Endothelial cell of umbilical vein (primary cell): ENCODE measurements at regions not wholly inside any gene's neighbourhood (a gene's known extent, or its start where the extent isn't known, plus 50 kb on each side); places are given as distances from the start of the nearest gene placed in this dataset.

Experiments
- BruUV-seq: library from RNA; stranded (reverse); fragments of 400-500 nt; replicated peaks from 2 replicates; lab custom pipeline; 2021; lab: Mats Ljungman, UMichigan
- CTCF ChIA-PET: fragments of 300-600, 350-600 bp; sonication (Branson Sonifier 250); formaldehyde crosslinking; loops from one replicate; lab custom pipeline; 2021; ENCODE audit warnings: antibody characterized with exemption, inconsistent platforms; lab: Charles Lee
- POLR2A ChIA-PET: fragments of 300-600, 350-600 bp; sonication (Branson Sonifier 250); formaldehyde crosslinking; loops from one replicate; lab custom pipeline; 2021; ENCODE audit warnings: antibody characterized with exemption, inconsistent platforms; lab: Charles Lee
- DNase-seq: peaks from one replicate; pipeline ENCODE4 v3.0.0-alpha.2; 2011; ENCODE audit warnings: low read depth, low spot score
- FAIRE-seq: peaks from 2 replicates; lab custom pipeline; 2011; peaks lifted over from hg19 to GRCh38; lab: Jason Lieb, UNC
- H2AFZ ChIP-seq: 2 replicates; pipeline ENCODE4 v1.6.0; 2012; ENCODE audit warnings: low read depth, low read length, control low read depth, inconsistent platforms
- H3K27ac ChIP-seq: 2 replicates; pipeline ENCODE4 v1.5.1; 2011; ENCODE audit warnings: low read depth, mild to moderate bottlenecking, control low read depth, low read length, moderate library complexity; ENCODE audit not compliant: insufficient read depth
- H3K27me3 ChIP-seq, 2 experiments: 2 replicates each; pipeline versions ENCODE4 v1.6.0 to v1.6.1; 2011; ENCODE audit warnings: low read length in 2 of 2, mixed read lengths in 1 of 2; ENCODE audit not compliant: control insufficient read depth in 2 of 2, insufficient read depth in 2 of 2
- H3K36me3 ChIP-seq, 2 experiments: 2 replicates in 1 of 2; 3 replicates in 1 of 2; pipeline ENCODE4 v1.5.1; 2011; ENCODE audit warnings: low read length in 2 of 2, mild to moderate bottlenecking in 1 of 2, moderate library complexity in 1 of 2; ENCODE audit not compliant: control insufficient read depth in 2 of 2, insufficient read depth in 2 of 2; ENCODE audit errors: extremely low read depth in 1 of 2
- H3K4me1 ChIP-seq: 3 replicates; pipeline ENCODE4 v1.5.1; 2011; ENCODE audit warnings: mild to moderate bottlenecking, low read length; ENCODE audit not compliant: control insufficient read depth, insufficient read depth; ENCODE audit errors: extremely low read depth
- H3K4me2 ChIP-seq: 2 replicates; pipeline ENCODE4 v1.6.1; 2011; ENCODE audit warnings: low read length, control low read depth, mixed read lengths; ENCODE audit not compliant: insufficient read depth
- H3K4me3 ChIP-seq, 3 experiments: fragments of 200-600 bp in 1 of 3; sonication (generic), shearing (Covaris generic) in 1 of 3; replicated peaks in 1 of 3; 2 replicates each; pipeline ENCODE4 v1.5.1; 2011 to 2016; ENCODE audit warnings: control low read depth in 3 of 3, low read length in 3 of 3, mild to moderate bottlenecking in 2 of 3, inconsistent platforms in 1 of 3, low read depth in 1 of 3, moderate library complexity in 1 of 3; ENCODE audit not compliant: insufficient read depth in 1 of 3
- H3K79me2 ChIP-seq: 2 replicates; pipeline ENCODE4 v1.6.0; 2012; ENCODE audit warnings: low read length, inconsistent platforms; ENCODE audit not compliant: control insufficient read depth, insufficient read depth
- H3K9ac ChIP-seq: replicated peaks from 2 replicates; pipeline ENCODE3; 2011; ENCODE audit warnings: low read length, control low read depth; ENCODE audit not compliant: insufficient read depth; ENCODE audit errors: extremely low read depth
- H3K9me1 ChIP-seq: replicated peaks from 3 replicates; pipeline ENCODE4 v1.6.0; 2011; ENCODE audit warnings: mild to moderate bottlenecking, low read length; ENCODE audit not compliant: control insufficient read depth, insufficient read depth; ENCODE audit errors: extremely low read depth
- H3K9me3 ChIP-seq: replicated peaks from 2 replicates; pipeline ENCODE4 v1.5.1; 2012; ENCODE audit warnings: low read length, inconsistent platforms; ENCODE audit not compliant: control insufficient read depth, insufficient read depth
- H4K20me1 ChIP-seq: replicated peaks from 2 replicates; pipeline ENCODE3; 2011; ENCODE audit warnings: mild to moderate bottlenecking, low read length; ENCODE audit not compliant: control insufficient read depth, insufficient read depth; ENCODE audit errors: extremely low read depth
- CTCF ChIP-seq, 2 donors: IDR thresholded peaks; 1 replicate in 1 of 2; 2 replicates in 1 of 2; pipeline ENCODE4 v1.5.1; 2011; ENCODE audit warnings: low read length in 2 of 2, mild to moderate bottlenecking in 2 of 2, moderate library complexity in 2 of 2, control low read depth in 1 of 2, inconsistent platforms in 1 of 2, low read depth in 1 of 2; ENCODE audit not compliant: insufficient read depth in 1 of 2; ENCODE audit errors: extremely low read depth in 1 of 2
- EZH2 ChIP-seq: IDR thresholded peaks from 2 replicates; pipeline ENCODE4 v1.6.1; 2012; ENCODE audit warnings: borderline replicate concordance, low read depth, mild to moderate bottlenecking, moderate library complexity, low read length, inconsistent platforms; ENCODE audit not compliant: severe bottlenecking
- FOS ChIP-seq: IDR thresholded peaks from 2 replicates; pipeline ENCODE4 v1.6.1; 2011; ENCODE audit warnings: mild to moderate bottlenecking, low read length, moderate library complexity, borderline replicate concordance; ENCODE audit not compliant: insufficient read depth
- GATA2 ChIP-seq: IDR thresholded peaks from 2 replicates; pipeline ENCODE4 v1.7.0; 2011; ENCODE audit warnings: low read depth, mild to moderate bottlenecking, moderate library complexity, mixed read lengths, low read length; ENCODE audit not compliant: insufficient read length, insufficient read depth
- JUN ChIP-seq: IDR thresholded peaks from 2 replicates; pipeline ENCODE4 v1.6.1; 2011; ENCODE audit warnings: borderline replicate concordance, low read depth; ENCODE audit not compliant: insufficient read length, insufficient read depth
- MAX ChIP-seq: IDR thresholded peaks from 2 replicates; pipeline ENCODE4 v1.6.1; 2011; ENCODE audit not compliant: insufficient read depth, insufficient read length
- MYC ChIP-seq: IDR thresholded peaks from one replicate; pipeline ENCODE4 v1.6.1; 2011; ENCODE audit warnings: mild to moderate bottlenecking, low read depth, low read length
- POLR2A ChIP-seq: IDR thresholded peaks from 2 replicates; pipeline ENCODE4 v1.6.1; 2012; ENCODE audit warnings: low read depth, mild to moderate bottlenecking, control low read depth, low read length
- POLR2AphosphoS5 ChIP-seq: IDR thresholded peaks from 2 replicates; pipeline ENCODE4 v1.6.1; 2012; ENCODE audit warnings: low read depth, mild to moderate bottlenecking, control low read depth, low read length, moderate library complexity; ENCODE audit not compliant: insufficient read depth
- dilution Hi-C: fragments of 300-500 bp; cut with MboI; formaldehyde crosslinking; loops from one replicate; pipeline ENCODE4 v1.15.0; 2019; ENCODE audit warnings: low sequenced_read_pairs; ENCODE audit not compliant: extremely low pct_ligation_motif_present
- intact Hi-C: fragments of 100-400 bp; cut with micrococcal nuclease; formaldehyde crosslinking; loops from one replicate; pipeline ENCODE4 v1.10.0; 2022

- dilution Hi-C loops: no loop called here
- CTCF ChIA-PET: interaction anchor here (0.8 to 1.3 kb wide), 3 partner anchors 10 to 107 kb away, joined by 3 read pairs; no protein-coding TSS in a partner anchor
These were observed 108.7 kb upstream of the DUSP10 start for GRCh38 chr1:221850470-221851187.

More at GRCh38 chr1:221850470-221851187, 108.7 kb upstream of the DUSP10 start:
- BruUV-seq: no TSS peak
- Histone ChIP-seq H3K9me3 (no peaks in the 10 kb centered on the region), H3K4me1 (no peaks in the 10 kb centered on the region), H3K9ac (no peak overlapping the region), H3K4me2 (no peak overlapping the region), H3K4me3 (no peak overlapping the region), H2AFZ (no peak overlapping the region), H4K20me1 (no peaks in the 10 kb centered on the region), H3K27ac (no peak overlapping the region), H3K27me3 (peaks cover 3 to 9% of the 10 kb centered on the region in 2 experiments), H3K79me2 (no peaks in the 10 kb centered on the region), H3K36me3 (no peaks in the 10 kb centered on the region), H3K9me1 (no peaks in the 10 kb centered on the region)
- intact Hi-C loops: no loop called here
- TF ChIP-seq POLR2AphosphoS5: no peak
- no peak for TF ChIP-seq MYC
- no peak for TF ChIP-seq FOS
- TF ChIP-seq EZH2: no peak
- no peak for TF ChIP-seq GATA2
- TF ChIP-seq MAX: no peak
- no peak for TF ChIP-seq JUN
- TF ChIP-seq CTCF (IDR thresholded peaks at IDR 0.05; ENCODE audit: extremely low read depth in 1 of 2, insufficient read depth in 1 of 2, low read depth in 1 of 2, low read length in 2 of 2): no peak
- TF ChIP-seq POLR2A: no peak
- FAIRE-seq (no peak), DNase-seq (no peak)
- POLR2A ChIA-PET: no interaction called here
